Lung (tissue), 11 donors: ENCODE measurements at regions not wholly inside any gene's neighbourhood (a gene's known extent, or its start where the extent isn't known, plus 50 kb on each side); places are given as distances from the start of the nearest gene placed in this dataset.

Experiments used
- ATAC-seq: fragments of 200-7000 bp; cut with Tn5 transposase; one replicate; pipeline ENCODE4 v1.9.1; 2020; ENCODE audit warnings: moderate number of reproducible peaks; ENCODE audit not compliant: insufficient read depth, low FRiP score
- DNase-seq, 3 donors: peaks; one replicate each; pipeline ENCODE4 v3.0.0-alpha.2; 2013 to 2017
- H3K27ac ChIP-seq, 2 donors: one replicate each; pipeline ENCODE4 v1.5.1; 2013; ENCODE audit warnings: mild to moderate bottlenecking in 2 of 2, moderate library complexity in 2 of 2, control low read depth in 1 of 2, inconsistent platforms in 1 of 2, low read depth in 1 of 2, low read length in 1 of 2
- H3K27me3 ChIP-seq, 3 donors: one replicate each; pipeline ENCODE4 v1.5.1; 2013; ENCODE audit warnings: low read length in 2 of 3; ENCODE audit not compliant: control insufficient read depth in 3 of 3, insufficient read depth in 3 of 3
- H3K36me3 ChIP-seq, 4 donors: one replicate each; pipeline ENCODE4 v1.5.1; 2013; ENCODE audit warnings: low read length in 4 of 4, mild to moderate bottlenecking in 1 of 4, moderate library complexity in 1 of 4; ENCODE audit not compliant: control insufficient read depth in 4 of 4, insufficient read depth in 4 of 4
- H3K4me1 ChIP-seq, 5 donors: one replicate each; pipeline ENCODE4 v1.5.1; 2013; ENCODE audit warnings: low read length in 5 of 5, mild to moderate bottlenecking in 2 of 5, moderate library complexity in 1 of 5; ENCODE audit not compliant: control insufficient read depth in 5 of 5, insufficient read depth in 5 of 5
- H3K4me3 ChIP-seq: one replicate; pipeline ENCODE4 v1.5.1; 2013; ENCODE audit warnings: mild to moderate bottlenecking, control low read depth, moderate library complexity
- H3K9ac ChIP-seq, 2 donors: one replicate each; pipeline ENCODE4 v1.5.1; 2013; ENCODE audit warnings: low read length in 2 of 2, control low read depth in 1 of 2; ENCODE audit not compliant: insufficient read depth in 1 of 2
- H3K9me3 ChIP-seq, 4 donors: one replicate each; pipeline ENCODE4 v1.5.1; 2013; ENCODE audit warnings: low read length in 3 of 4, mild to moderate bottlenecking in 1 of 4, moderate library complexity in 1 of 4; ENCODE audit not compliant: control insufficient read depth in 4 of 4, insufficient read depth in 3 of 4
- WGBS, 2 donors: extraction: QIAGEN DNeasy Blood & Tissue Kit; methylation state at CpG; one replicate each; pipeline ENCODE4 v1.1.7; 2013; 5-methylcytosine and 5-hydroxymethylcytosine counted together
- TF ChIP-seq, protein P1 (sequence below): IDR thresholded peaks from 2 replicates; pipeline ENCODE4 v1.5.1; 2012; ENCODE audit warnings: mild to moderate bottlenecking; ENCODE audit errors: control extremely low read depth, extremely low read depth
- donor health status: control.
- donor health status: control.
- donor health status: Bipolar disorder and iron deficiency.
- donor health status: healthy.
- donor health status: DM: yes; HTN: yes; CAD: no.

DNA sequence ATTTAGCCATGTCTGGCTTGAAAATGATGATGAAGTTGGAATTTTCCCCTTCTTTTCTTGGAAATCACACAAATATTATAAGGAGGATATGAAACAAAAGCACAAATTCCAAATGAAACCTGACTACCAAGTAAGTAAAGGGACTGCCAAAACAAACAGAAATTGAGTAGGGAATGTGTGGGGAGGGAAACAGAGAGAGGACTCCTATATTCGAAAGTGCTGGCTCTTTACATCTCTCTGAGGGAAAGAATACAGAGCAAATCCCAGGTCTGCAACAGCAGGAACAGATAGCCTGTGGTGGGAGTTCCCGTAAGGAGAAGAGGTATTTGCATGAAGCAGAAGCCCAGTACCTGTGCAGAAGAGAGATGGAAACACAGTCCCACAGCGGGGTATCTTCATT lies 583.7 kb downstream of the EPM2A start:
- Histone ChIP-seq H3K9ac (no peak overlapping the region), H3K4me1 (peaks cover 0 to 5% (median 0%) of the 10 kb centered on the region in 5 donors)
- 76 to 92% methylated on average over 3 of the region's 3 CpGs for WGBS, 2 donors

DNA sequence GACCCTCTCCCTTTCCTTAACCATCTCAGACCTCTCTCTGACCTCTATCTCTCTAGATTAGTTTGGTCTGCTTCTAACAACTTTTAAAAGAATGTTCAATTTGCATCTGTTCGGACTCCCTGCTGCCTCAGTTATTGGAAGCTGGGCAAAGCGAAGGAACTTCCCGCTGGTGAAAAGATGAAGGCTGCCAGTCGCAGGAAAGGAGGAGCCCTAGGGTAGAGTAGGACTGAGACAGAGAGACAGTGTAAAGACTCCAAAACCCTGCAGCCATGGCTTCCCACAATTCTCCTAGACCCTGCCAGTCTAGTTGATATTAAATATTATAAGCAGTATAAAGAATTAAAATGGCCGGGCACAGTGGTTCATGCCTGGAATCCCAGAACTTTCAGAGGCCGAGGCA lies 581.8 kb downstream of the EPM2A start:
- H3K27ac ChIP-seq: no peak overlapping the region
- no peak overlapping the region for H3K4me3 ChIP-seq
- ATAC-seq (no peak), DNase-seq (no peak)
- H3K36me3 ChIP-seq: no peaks in the 10 kb centered on the region
- H3K27me3 ChIP-seq: no peaks in the 10 kb centered on the region
- H3K4me1 ChIP-seq: no peaks in the 10 kb centered on the region
- H3K9ac ChIP-seq: no peak overlapping the region
- WGBS, 2 donors: 91 to 94% methylated on average over 6 of the region's 6 CpGs
- no peaks in the 10 kb centered on the region for H3K9me3 ChIP-seq
- TF ChIP-seq, protein P1, sequence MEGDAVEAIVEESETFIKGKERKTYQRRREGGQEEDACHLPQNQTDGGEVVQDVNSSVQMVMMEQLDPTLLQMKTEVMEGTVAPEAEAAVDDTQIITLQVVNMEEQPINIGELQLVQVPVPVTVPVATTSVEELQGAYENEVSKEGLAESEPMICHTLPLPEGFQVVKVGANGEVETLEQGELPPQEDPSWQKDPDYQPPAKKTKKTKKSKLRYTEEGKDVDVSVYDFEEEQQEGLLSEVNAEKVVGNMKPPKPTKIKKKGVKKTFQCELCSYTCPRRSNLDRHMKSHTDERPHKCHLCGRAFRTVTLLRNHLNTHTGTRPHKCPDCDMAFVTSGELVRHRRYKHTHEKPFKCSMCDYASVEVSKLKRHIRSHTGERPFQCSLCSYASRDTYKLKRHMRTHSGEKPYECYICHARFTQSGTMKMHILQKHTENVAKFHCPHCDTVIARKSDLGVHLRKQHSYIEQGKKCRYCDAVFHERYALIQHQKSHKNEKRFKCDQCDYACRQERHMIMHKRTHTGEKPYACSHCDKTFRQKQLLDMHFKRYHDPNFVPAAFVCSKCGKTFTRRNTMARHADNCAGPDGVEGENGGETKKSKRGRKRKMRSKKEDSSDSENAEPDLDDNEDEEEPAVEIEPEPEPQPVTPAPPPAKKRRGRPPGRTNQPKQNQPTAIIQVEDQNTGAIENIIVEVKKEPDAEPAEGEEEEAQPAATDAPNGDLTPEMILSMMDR: no peak

More for the DNA sequence above, 583.7 kb downstream of the EPM2A start:
- DNase-seq: peak in 1 of 3 donors; percentile 6
- Histone ChIP-seq H3K9me3 (no peaks in the 10 kb centered on the region), H3K4me3 (no peak overlapping the region), H3K36me3 (no peaks in the 10 kb centered on the region), H3K27me3 (no peaks in the 10 kb centered on the region), H3K27ac (no peak overlapping the region)
- TF ChIP-seq, protein P1: no peak
- no peak for ATAC-seq

DNA sequence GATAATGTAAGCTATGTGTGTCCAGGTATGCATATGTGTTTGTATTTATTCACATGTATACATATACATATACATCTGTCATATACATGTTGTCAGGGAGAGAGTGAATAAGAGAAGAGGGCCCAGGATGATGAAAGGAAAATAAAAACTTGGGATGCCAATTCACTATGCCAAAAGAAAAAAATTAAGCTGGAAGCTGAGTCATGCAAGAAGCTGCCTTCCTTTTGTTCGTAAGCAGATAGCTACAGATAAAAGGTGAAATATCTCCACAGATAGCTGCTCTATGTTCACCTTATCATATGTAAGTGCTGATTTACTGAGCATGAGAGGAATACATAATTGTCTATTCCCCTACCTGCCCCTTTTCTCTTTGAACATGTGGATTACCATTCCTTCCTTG lies 579.9 kb downstream of the EPM2A start:
- TF ChIP-seq, protein P1: no peak
- no peak overlapping the region for H3K4me3 ChIP-seq
- H3K27me3 ChIP-seq: no peaks in the 10 kb centered on the region
- no peaks in the 10 kb centered on the region for H3K36me3 ChIP-seq
- no peaks in the 10 kb centered on the region for H3K4me1 ChIP-seq
- no peak overlapping the region for H3K9ac ChIP-seq
- DNase-seq: no peak
- no peak for ATAC-seq
- no peak overlapping the region for H3K27ac ChIP-seq
- H3K9me3 ChIP-seq: peaks cover 0 to 11% (median 3%) of the 10 kb centered on the region in 4 donors
- WGBS, 2 donors: 84 to 89% methylated on average over 1 of the region's 1 CpG
